Mesendoderm (in vitro differentiated cells): ENCODE measurements at regions not wholly inside any gene's neighbourhood (a gene's known extent, or its start where the extent isn't known, plus 50 kb on each side); places are given as distances from the start of the nearest gene placed in this dataset.

Source experiments
- DNase-seq: peaks from one replicate; pipeline ENCODE4 v3.0.0; 2013
- H2AK5ac ChIP-seq: 2 replicates; pipeline ENCODE4 v1.6.1; 2013; ENCODE audit warnings: low read length, inconsistent platforms
- H2BK120ac ChIP-seq: 2 replicates; pipeline ENCODE4 v1.6.1; 2013; ENCODE audit warnings: low read depth, mild to moderate bottlenecking, low read length, moderate library complexity, mixed read lengths
- H2BK15ac ChIP-seq: replicated peaks from 2 replicates; pipeline ENCODE4 v1.6.1; 2013; ENCODE audit warnings: low read depth, mild to moderate bottlenecking, moderate library complexity
- H2BK5ac ChIP-seq: 2 replicates; pipeline ENCODE4 v1.6.1; 2013; ENCODE audit warnings: low read length, inconsistent platforms
- H3K18ac ChIP-seq: 2 replicates; pipeline ENCODE4 v1.6.1; 2013; ENCODE audit warnings: mild to moderate bottlenecking, low read length, mixed read lengths
- H3K23ac ChIP-seq: one replicate; pipeline ENCODE4 v1.6.1; 2013; ENCODE audit warnings: low read length
- H3K27ac ChIP-seq: 2 replicates; pipeline ENCODE4 v1.5.1; 2013; ENCODE audit warnings: low read depth, mild to moderate bottlenecking, inconsistent platforms, low read length, moderate library complexity
- H3K27me3 ChIP-seq: 2 replicates; pipeline ENCODE4 v1.6.1; 2013; ENCODE audit warnings: low read length, control low read depth, mild to moderate bottlenecking, inconsistent platforms; ENCODE audit not compliant: insufficient read depth, poor library complexity
- H3K36me3 ChIP-seq: 2 replicates; pipeline ENCODE4 v1.6.1; 2013; ENCODE audit warnings: low read length, inconsistent platforms; ENCODE audit not compliant: control insufficient read depth, insufficient read depth
- H3K4ac ChIP-seq: one replicate; pipeline ENCODE4 v1.6.1; 2013; ENCODE audit warnings: low read depth, mild to moderate bottlenecking, low read length, moderate library complexity
- H3K4me1 ChIP-seq: 2 replicates; pipeline ENCODE4 v1.6.1; 2013; ENCODE audit warnings: low read depth, low read length, inconsistent platforms; ENCODE audit not compliant: control insufficient read depth
- H3K4me2 ChIP-seq: 2 replicates; pipeline ENCODE4 v1.6.1; 2013; ENCODE audit warnings: low read length
- H3K4me3 ChIP-seq: 2 replicates; pipeline ENCODE4 v1.5.1; 2013; ENCODE audit warnings: mild to moderate bottlenecking, low read length
- H3K56ac ChIP-seq: one replicate; pipeline ENCODE4 v1.6.1; 2013; ENCODE audit warnings: low read length
- H3K79me1 ChIP-seq: 2 replicates; pipeline ENCODE4 v1.6.1; 2013; ENCODE audit warnings: low read length, inconsistent platforms
- H3K79me2 ChIP-seq: 2 replicates; pipeline ENCODE4 v1.6.1; 2013; ENCODE audit warnings: mild to moderate bottlenecking, low read length; ENCODE audit not compliant: control insufficient read depth, insufficient read depth
- H3K9ac ChIP-seq: 2 replicates; pipeline ENCODE4 v1.6.1; 2013; ENCODE audit warnings: low read length, inconsistent platforms
- H4K5ac ChIP-seq: one replicate; pipeline ENCODE4 v1.6.1; 2013; ENCODE audit warnings: low read length
- H4K8ac ChIP-seq: one replicate; pipeline ENCODE4 v1.6.1; 2013; ENCODE audit warnings: low read depth, mild to moderate bottlenecking, control low read depth, low read length, moderate library complexity
- WGBS: extraction: QIAGEN DNeasy Blood & Tissue Kit; methylation state at CpG from one replicate; pipeline ENCODE4 v1.1.7; 2013; ENCODE audit warnings: low lambda C conversion rate, missing lambda C conversion rate; ENCODE audit not compliant: insufficient coverage; ENCODE audit errors: extremely low coverage; 5-methylcytosine and 5-hydroxymethylcytosine counted together

GRCh38 chr4:19402581-19403065 is 849.1 kb upstream of the SLIT2 start:
- no peak overlapping the region for H3K18ac ChIP-seq
- peak overlapping the region; percentile 28 for H4K8ac ChIP-seq
- no peaks in the 10 kb centered on the region for H3K79me1 ChIP-seq
- no peak overlapping the region for H3K23ac ChIP-seq
- no peaks in the 10 kb centered on the region for H3K27me3 ChIP-seq
- H3K36me3 ChIP-seq: no peaks in the 10 kb centered on the region
- no peak overlapping the region for H3K9ac ChIP-seq
- no peak overlapping the region for H2BK5ac ChIP-seq
- no CpG with 5 or more reads among the region's 2 CpGs for WGBS
- no peak overlapping the region for H2AK5ac ChIP-seq
- H3K27ac ChIP-seq: no peak overlapping the region
- no peak overlapping the region for H3K4me2 ChIP-seq
- no peak overlapping the region for H2BK15ac ChIP-seq
- H3K4ac ChIP-seq: no peak overlapping the region
- H3K56ac ChIP-seq: no peak overlapping the region
- no peak for DNase-seq
- no peaks in the 10 kb centered on the region for H3K4me1 ChIP-seq
- no peaks in the 10 kb centered on the region for H3K79me2 ChIP-seq
- no peak overlapping the region for H2BK120ac ChIP-seq
- H4K5ac ChIP-seq: no peak overlapping the region
- no peak overlapping the region for H3K4me3 ChIP-seq

- Histone ChIP-seq H3K18ac (no peak overlapping the region), H3K56ac (no peak overlapping the region), H3K27ac (no peak overlapping the region), H2AK5ac (no peak overlapping the region), H2BK120ac (no peak overlapping the region), H3K23ac (no peak overlapping the region), H3K4me1 (no peaks in the 10 kb centered on the region), H3K27me3 (no peaks in the 10 kb centered on the region), H3K36me3 (no peaks in the 10 kb centered on the region), H4K5ac (no peak overlapping the region), H3K79me1 (no peaks in the 10 kb centered on the region), H3K9ac (no peak overlapping the region), H3K79me2 (no peaks in the 10 kb centered on the region), H3K4ac (no peak overlapping the region), H3K4me3 (no peak overlapping the region), H2BK15ac (no peak overlapping the region), H3K4me2 (no peak overlapping the region), H4K8ac (no peak overlapping the region), H2BK5ac (no peak overlapping the region)
- no peak for DNase-seq
- no CpG with 5 or more reads among the region's 1 CpG for WGBS
Observed at GRCh38 chr4:19401301-19402080, 850.2 kb upstream of the SLIT2 start.

GRCh38 chr4:19400820-19401219 is 850.9 kb upstream of the SLIT2 start:
- Histone ChIP-seq H3K4me3 (no peak overlapping the region), H3K4me1 (no peaks in the 10 kb centered on the region), H3K79me2 (no peaks in the 10 kb centered on the region), H3K9ac (no peak overlapping the region), H2AK5ac (no peak overlapping the region), H3K27ac (no peak overlapping the region), H3K18ac (no peak overlapping the region), H4K5ac (no peak overlapping the region), H3K27me3 (no peaks in the 10 kb centered on the region), H2BK15ac (no peak overlapping the region), H3K36me3 (no peaks in the 10 kb centered on the region), H3K56ac (no peak overlapping the region), H3K23ac (no peak overlapping the region), H2BK120ac (no peak overlapping the region), H3K4me2 (no peak overlapping the region), H4K8ac (no peak overlapping the region), H3K79me1 (no peaks in the 10 kb centered on the region), H2BK5ac (no peak overlapping the region), H3K4ac (no peak overlapping the region)
- DNase-seq: no peak
- WGBS: no CpG with 5 or more reads among the region's 1 CpG

- Histone ChIP-seq H2BK120ac (no peak overlapping the region), H2AK5ac (no peak overlapping the region), H3K4me2 (no peak overlapping the region), H3K27ac (no peak overlapping the region), H3K36me3 (no peaks in the 10 kb centered on the region), H3K56ac (no peak overlapping the region), H4K8ac (no peak overlapping the region), H3K4me3 (no peak overlapping the region), H2BK5ac (no peak overlapping the region), H2BK15ac (no peak overlapping the region), H3K4me1 (no peaks in the 10 kb centered on the region), H3K27me3 (no peaks in the 10 kb centered on the region), H3K9ac (no peak overlapping the region), H4K5ac (no peak overlapping the region), H3K79me2 (no peaks in the 10 kb centered on the region), H3K79me1 (no peaks in the 10 kb centered on the region), H3K18ac (no peak overlapping the region), H3K23ac (no peak overlapping the region), H3K4ac (no peak overlapping the region)
- DNase-seq: no peak
Observed at GRCh38 chr4:19399001-19399400, 852.7 kb upstream of the SLIT2 start.

GRCh38 chr4:19386786-19387185 is 864.9 kb upstream of the SLIT2 start:
- Histone ChIP-seq H4K8ac (no peak overlapping the region), H2BK120ac (no peak overlapping the region), H3K23ac (no peak overlapping the region), H3K36me3 (no peaks in the 10 kb centered on the region), H2BK15ac (no peak overlapping the region), H3K56ac (no peak overlapping the region), H3K79me2 (no peaks in the 10 kb centered on the region), H2BK5ac (no peak overlapping the region), H3K79me1 (no peaks in the 10 kb centered on the region), H3K9ac (no peak overlapping the region), H3K27ac (no peak overlapping the region), H3K18ac (no peak overlapping the region), H3K4ac (no peak overlapping the region), H3K27me3 (no peaks in the 10 kb centered on the region), H4K5ac (no peak overlapping the region), H3K4me1 (no peaks in the 10 kb centered on the region), H2AK5ac (no peak overlapping the region), H3K4me2 (no peak overlapping the region), H3K4me3 (no peak overlapping the region)
- no CpG with 5 or more reads among the region's 2 CpGs for WGBS
- DNase-seq: no peak
